ENCODE measurements at regions not wholly inside any gene's neighbourhood (a gene's known extent, or its start where the extent isn't known, plus 50 kb on each side); places are given as distances from the start of the nearest gene placed in this dataset.

- TF ChIP-seq CTCF (IDR thresholded peaks at IDR 0.05) (no peak), POLR2A (IDR thresholded peaks at IDR 0.05) (no peak)
Observed at GRCh38 chr2:234765279-234765678, 186.5 kb upstream of the SH3BP4 start.

Data from tibial nerve (tissue), 3 donors.